HL-60/S4 treated with retinoic acid at 250 ng/mL for 4 days and 3 days (cell line): ENCODE measurements at regions not wholly inside any gene's neighbourhood (a gene's known extent, or its start where the extent isn't known, plus 50 kb on each side); places are given as distances from the start of the nearest gene placed in this dataset.

ENCODE experiments used
- in situ Hi-C: fragments of 300-500 bp; cut with MboI; formaldehyde crosslinking; loops from 2 replicates; pipeline ENCODE4 v1.7.0; 2022; ENCODE audit warnings: low sequenced_read_pairs

DNA sequence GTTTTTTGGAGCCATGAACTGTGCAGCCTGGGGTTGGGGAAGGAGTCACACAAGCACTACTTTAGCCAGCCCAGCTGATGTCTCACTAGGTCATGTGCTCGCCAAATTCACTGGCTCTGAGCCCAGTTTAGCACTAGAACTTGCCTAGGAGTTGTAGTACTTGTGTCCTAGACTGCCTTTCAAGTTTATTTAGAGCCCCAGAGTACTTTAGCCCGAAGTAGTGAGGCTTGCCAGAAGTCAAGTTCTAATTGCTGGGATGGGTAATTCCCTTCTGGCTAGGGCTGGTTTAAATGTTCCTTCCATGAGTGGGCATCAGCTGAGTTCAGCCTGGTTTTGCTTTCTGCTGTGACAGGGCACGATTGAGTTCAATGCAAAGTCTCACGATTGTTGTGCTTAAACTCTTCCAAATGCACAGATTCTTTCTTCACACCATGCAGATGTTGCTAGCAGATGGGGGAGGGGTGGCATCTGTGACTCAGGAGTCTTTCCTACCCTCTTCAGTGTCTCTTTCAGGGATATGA, 228.2 kb upstream of the ZPLD1 start:
- in situ Hi-C loops, result no loop called here

DNA sequence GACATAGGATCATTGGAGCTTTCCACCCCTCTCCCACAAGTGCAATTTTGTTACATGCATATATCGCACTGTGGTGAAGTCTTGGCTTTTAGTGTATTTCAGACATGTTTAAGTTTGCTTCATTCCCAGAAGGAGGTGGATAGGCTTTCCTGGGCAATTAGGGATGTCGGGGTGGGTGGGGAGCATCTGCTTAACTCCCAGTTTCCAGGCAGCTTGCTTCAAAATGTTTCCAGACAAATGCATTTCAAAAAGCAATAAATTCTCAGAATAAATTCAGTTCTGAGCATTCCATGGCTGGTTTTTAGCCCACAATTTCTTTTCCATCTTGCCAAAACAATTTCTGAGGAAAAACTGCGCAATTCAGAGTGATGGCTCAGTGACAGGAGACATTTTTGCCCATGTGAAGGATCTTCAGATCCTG, 227.7 kb upstream of the ZPLD1 start:
- in situ Hi-C loops, result no loop called here

DNA sequence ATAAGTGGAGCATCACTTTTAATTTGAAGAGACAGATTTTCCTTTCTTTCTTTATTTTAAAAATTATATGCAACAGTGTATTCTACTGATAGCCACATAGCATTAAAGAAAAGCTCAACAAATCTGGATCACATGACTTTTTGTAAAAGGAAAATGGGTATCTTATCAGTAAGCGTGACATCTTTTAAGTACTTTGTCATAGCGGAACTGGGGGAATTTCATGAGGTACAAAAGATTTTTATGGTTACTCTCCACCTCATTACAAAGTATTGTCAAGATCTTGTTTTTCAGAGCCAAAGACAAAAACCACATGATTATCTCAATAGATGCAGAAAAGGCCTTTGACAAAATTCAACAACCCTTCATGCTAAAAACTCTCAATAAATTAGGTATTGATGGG, 219.6 kb upstream of the ZPLD1 start:
- in situ Hi-C loops, result no loop called here

DNA sequence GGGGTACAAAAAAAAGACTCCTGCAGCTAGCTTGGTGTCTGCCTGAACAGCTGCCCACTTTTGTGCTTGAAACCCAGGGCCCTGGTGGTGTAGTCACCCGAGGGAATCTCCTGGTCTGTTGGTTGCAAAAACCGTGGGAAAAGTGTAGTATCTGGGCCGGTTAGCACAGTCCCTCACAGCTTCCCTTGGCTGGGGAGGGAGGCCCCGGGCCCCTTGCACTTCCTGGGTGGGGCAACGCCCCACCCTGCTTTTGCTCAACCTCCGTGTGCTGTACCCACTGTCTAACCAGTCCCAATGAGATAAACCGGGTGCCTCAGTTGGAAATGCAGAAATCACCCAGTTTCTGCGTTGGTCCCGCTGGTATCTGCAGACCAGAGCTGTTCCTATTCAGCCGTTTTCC, 211.7 kb upstream of the ZPLD1 start:
- in situ Hi-C loops, result no loop called here

DNA sequence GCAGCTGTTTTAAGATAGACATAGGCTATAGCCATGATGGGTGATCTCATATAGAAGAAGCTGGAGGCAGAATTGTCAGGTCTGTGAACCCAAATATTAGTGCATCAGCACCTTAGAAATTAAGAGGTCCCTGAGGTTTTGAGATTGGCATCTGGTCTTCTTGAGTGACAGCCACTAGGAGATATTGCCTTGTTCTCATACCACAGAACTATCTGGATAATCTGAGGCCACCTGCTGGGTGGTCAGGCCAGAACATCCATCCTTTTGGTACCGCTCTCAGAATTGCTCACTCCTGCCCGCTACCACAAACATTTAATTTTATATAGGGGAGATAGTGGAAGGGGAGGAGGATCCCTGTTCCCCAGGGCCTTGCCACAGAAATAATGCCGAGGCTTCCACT, 210.6 kb upstream of the ZPLD1 start:
- in situ Hi-C loops, result no loop called here

DNA sequence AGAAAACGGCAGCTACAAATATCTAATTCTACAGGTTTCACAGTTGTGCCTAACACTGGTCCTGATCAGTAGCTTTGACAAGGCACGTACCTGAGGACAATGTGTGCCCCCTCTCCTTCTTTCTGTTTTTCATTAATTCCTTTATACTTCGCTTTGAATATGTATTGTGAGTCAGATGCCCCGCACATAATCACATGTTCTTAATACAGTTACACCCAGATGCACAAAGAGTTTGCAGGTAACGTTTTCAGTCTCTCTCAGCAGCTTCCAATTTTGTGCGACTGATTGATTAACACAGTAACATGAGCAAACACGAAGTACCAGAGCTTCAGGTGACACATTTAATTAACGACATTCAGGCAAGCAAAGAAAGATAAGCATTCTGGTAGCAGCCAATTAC, 209.8 kb upstream of the ZPLD1 start:
- in situ Hi-C loops, result loop anchor here (25.0 kb wide), 2 partner anchors 312 to 413 kb away; no protein-coding TSS in a partner anchor

DNA sequence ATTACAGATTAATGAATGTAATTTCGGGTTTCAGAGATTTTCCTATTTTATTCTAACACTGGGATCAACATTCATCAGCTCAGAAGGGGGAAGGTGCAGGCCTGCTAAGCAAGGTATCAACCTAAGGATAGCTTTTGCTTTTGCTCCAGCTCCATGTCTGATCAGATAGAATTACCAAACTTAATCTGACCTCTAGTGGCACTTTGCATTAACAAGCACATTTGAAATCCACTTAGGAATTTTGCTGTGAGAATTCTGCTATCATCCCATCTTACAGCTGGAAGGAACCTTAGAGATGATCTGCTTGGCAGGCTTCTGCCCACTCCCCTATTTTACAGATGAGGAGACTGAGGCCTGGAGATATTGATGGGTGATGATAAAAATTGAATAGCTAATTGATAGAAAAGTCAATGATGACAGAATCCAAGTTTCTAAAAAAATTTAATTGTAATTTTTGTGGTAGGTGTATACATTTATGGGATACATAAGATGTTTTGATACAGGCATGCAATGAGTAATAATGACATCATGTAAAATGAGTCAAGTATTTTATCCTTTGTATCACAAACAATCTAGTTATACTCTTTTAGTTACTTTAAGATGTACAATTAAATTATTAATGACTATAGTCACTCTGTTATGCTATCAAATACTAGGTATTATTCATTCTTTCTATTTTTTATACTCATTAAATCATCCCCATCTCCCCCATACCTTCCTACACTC, 209.2 kb upstream of the ZPLD1 start:
- in situ Hi-C loops, result loop anchor here (25.0 kb wide), 2 partner anchors 312 to 413 kb away; no protein-coding TSS in a partner anchor

DNA sequence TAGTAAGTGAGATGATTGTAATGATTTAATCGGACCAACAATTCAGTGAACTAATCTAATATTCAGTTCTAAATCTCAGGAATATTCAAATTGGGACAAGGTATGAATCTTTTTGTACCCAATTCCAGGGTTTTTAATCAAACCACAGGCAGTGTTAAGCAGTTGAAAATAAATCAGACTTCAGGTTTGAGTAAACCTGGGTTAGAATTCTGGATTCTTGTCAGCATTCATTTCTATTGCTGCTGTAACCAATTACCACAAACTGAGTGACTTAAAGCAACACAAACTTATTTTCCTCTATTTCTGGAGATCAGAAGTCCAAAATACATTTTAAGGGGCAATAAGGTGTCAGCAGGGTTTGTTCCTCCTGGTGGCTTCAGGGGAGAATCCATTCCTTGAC, 208.4 kb upstream of the ZPLD1 start:
- in situ Hi-C loops, result loop anchor here (25.0 kb wide), 2 partner anchors 311 to 414 kb away; no protein-coding TSS in a partner anchor

DNA sequence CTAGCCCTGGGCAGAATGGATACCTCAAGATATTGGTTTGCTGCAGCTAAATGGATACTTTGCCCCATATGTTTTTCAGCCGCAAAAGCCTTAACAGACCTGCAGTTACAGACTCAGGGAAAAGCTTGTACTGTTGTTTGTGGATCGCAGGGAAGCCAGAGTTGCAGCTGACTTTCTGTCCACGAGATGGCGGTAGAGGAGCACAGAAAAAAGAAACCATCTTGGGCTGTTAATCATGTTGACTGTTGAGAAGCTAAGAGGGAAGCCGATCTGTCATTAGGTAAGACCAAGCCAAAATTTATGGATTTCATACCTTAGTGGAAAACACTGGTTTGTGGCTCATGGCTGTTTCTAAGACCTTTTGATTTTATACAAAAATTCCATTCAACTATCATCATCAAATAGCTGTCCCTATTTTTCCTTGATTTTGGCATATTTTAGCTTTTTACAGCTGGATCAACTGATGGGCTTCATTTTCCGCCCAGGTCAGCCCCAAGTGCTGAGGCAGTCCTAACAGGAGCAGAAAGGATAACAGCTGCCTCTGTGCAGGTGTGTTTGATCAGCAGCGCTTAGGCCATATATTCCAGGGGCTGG, 205.7 kb upstream of the ZPLD1 start:
- in situ Hi-C loops, result loop anchor here (25.0 kb wide), 2 partner anchors 308 to 417 kb away; no protein-coding TSS in a partner anchor

DNA sequence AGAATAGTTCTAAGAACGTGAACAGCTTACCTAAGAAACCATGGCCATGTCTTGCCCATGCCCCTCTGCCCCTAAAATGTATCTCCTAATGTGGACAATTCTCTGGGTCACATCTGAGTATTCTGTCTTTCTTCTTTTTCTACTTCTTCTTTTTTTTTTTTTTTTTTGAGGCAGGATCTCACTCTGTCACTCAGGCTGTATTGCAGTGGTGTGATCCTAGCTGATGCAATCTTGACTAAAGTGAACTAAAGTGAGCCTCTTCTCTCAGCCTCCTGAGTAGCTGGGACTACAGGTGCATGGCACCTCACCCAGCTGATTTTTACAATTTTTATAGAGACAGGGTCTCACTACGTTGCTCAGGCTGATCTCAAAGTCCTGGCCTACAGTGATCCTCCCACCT, 204.8 kb upstream of the ZPLD1 start:
- in situ Hi-C loops, result loop anchor here (25.0 kb wide), 2 partner anchors 307 to 418 kb away; no protein-coding TSS in a partner anchor

DNA sequence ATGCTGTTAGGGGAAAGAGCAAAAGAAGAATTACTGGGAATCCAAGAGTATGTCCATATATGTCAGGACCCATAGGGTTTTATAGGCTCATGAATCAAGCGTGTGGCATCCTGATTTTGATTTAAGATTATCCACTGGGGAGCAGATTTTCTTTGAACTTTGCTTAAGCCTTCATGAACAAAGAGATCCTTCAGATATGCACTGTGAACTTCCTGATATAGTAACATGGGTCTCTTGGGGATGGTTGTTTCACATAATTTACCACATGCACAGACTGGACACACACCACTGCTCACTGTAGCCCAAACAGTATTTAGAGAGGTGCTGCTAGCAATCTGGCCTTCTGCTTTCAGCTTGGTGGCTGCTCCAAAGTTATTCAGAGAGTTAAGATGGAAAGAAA, 200.9 kb upstream of the ZPLD1 start:
- in situ Hi-C loops, result loop anchor here (25.0 kb wide), 2 partner anchors 303 to 422 kb away; no protein-coding TSS in a partner anchor

DNA sequence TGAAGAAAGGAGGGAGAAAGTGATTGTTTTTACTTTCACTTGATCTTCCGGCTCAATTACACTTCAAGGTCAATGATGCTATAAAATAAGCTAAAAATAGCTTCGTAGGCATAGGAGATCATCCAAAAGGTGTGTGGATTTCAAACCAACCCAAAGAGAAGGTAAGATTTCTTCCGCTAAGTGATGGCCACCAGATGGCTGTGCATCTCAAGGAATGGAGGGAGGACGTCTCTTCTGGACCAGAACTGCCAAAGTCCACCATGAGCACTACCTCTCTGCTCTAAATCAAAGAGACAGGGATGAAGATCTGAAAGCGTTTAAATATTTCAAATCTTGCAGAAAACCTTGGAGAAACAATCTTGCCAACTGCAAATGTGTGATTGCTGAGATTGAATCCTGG, 199.1 kb upstream of the ZPLD1 start:
- in situ Hi-C loops, result loop anchor here (25.0 kb wide), 2 partner anchors 302 to 423 kb away; no protein-coding TSS in a partner anchor

DNA sequence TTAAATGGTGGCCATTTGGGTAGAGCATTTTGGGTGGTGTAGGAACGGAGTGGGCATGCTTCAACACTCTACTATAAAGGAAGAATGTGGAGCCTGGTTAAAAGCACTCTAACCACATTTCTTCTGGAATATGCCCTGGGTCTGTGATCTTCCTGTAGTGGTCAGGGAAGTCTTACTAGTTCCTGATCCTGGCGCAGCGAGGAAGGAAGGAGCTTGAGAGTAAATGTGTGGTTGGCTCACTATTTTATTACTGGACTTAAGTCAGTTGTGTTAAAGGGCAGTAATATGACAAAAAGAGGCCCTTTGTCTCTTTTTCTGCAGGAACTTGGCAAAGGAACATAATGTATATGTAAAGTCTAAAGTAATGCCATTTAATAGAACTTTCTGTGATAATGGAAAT, 197.6 kb upstream of the ZPLD1 start:
- in situ Hi-C loops, result loop anchor here (25.0 kb wide), 2 partner anchors 300 to 425 kb away; no protein-coding TSS in a partner anchor

DNA sequence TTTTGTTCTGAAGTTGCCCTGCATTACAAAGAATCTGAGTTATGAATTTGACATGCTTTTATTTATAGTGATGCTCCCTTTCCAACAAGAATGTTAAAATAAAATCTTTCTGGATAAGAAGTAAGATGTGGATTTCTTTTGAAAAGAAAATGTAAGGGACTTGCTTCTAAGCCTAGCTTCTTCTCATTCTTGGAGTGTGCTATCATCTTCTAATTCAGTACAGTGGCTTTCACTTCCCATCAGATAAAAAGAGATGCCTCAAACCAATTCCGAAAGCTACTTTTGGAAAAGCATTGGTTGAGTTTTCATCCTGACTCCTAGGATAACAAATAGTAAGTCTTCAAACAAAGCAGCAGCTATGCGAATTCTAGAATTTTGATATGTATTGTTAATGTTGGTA, 197.0 kb upstream of the ZPLD1 start:
- in situ Hi-C loops, result loop anchor here (25.0 kb wide), 2 partner anchors 299 to 426 kb away; no protein-coding TSS in a partner anchor

DNA sequence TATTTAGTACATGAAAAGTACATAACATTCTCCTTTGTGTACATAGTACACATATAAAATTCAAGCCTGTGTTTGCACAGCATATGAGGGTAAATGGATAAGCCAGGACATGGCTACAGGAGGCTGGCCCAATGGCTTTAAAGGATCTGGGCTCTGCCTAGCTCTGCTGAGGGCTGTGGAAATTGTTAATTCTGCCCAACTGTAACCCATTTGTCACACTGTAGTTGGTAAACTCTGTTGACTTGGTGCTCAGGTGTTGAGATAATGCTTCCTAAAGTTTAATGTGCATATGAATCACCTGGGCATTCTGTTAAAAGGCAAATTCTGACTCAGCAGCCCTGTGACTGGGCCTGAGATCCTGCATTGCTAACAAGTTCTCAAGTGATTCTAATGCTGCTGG, 196.5 kb upstream of the ZPLD1 start:
- in situ Hi-C loops, result loop anchor here (25.0 kb wide), 2 partner anchors 299 to 426 kb away; no protein-coding TSS in a partner anchor

DNA sequence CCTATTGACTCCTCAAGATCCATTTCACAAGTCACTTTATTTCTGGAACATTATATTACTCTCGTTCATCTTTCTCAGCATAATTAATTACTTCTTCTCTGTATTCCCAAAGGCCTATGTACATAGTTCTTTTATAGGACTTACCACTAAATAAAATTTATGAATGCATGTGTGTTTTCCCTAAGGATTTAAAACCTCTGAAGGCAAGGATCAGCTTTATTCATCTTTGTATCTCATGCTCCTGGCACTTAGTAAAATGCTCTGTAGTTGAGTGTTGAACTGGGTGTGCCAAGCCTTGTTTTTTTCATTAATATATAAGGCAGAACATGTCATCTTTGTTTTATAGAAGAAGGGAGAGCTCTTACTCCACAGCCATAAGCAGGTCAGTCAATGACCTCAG, 194.1 kb upstream of the ZPLD1 start:
- in situ Hi-C loops, result loop anchor here (25.0 kb wide), 2 partner anchors 297 to 428 kb away; no protein-coding TSS in a partner anchor

DNA sequence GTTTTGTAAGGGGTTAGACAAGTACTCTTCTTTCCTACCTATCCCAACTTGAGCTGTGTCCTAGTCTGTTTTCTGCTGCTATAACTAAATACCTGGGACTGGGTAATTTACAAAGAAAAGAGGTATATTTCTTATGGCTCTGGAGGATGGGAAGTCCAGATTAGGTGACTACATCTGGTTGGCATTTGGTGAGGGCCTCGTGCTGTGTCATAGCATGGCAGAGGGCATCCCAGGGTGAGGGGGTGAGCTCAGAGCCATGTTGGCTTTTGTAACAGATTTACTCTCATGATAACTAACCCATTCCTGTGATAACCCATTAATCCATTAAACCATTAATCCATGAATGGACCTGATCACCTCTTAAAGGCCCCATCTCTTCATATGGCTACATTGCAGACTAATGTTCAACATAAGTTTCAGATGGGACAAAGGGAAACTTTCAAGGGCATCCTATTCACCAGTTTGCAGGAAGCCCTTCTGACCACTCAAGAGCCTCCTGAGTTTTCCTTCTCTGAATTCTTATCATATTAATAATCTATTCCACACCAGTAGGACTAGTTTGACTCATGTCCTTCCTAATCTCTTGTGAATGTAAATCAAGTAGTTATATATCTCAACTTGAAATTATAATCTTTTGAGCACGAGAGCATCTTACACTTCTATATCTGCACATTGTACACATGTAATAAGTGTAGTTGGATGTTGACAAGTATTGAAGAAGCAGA, 185.7 kb upstream of the ZPLD1 start:
- in situ Hi-C loops, result loop anchor here (25.0 kb wide), 2 partner anchors 288 to 437 kb away; no protein-coding TSS in a partner anchor

DNA sequence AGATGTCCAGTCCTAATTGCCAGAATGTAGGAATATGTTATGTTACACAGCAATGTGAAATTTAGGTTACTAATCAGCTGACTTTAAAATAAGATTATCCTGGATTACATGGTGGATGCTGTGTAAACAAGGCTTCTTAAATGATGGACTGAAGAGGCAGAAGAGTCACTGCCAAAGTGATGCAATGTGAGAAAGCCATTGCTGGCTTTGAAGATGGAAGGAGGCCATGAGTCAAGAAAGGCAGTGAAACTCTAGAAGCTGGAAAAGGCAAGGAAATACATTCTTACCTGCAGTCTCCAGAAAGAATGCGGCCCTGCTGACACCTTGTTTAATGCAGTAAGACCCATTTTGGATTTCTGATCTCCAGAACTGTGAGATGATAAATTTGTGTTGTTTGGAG, 179.1 kb upstream of the ZPLD1 start:
- in situ Hi-C loops, result no loop called here

DNA sequence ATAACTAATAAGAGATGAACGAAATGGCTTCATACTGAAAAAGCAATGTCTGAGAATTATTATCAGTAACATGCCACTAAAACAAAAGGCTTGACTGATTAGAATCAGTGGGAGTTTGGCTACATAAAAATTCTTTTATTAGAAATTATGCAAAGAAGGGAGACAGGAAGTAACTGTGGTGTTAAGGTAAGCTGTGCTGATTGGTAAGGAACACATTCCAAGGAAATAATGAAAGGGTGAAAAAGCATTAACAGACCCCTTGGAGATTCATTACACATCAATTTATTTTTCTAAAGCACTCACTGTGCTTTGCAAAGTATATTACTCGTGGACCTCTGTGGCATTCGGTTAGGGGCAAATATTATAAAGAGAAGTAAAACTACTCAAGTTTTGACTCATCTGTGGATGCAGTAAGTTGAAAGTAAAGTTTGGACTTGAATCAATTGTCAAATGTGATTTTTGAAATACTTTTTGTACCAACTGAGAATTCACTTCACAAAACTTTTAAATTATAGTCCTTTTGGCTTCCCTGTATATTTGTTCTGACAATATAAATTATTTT, 176.1 kb upstream of the ZPLD1 start:
- in situ Hi-C loops, result no loop called here

DNA sequence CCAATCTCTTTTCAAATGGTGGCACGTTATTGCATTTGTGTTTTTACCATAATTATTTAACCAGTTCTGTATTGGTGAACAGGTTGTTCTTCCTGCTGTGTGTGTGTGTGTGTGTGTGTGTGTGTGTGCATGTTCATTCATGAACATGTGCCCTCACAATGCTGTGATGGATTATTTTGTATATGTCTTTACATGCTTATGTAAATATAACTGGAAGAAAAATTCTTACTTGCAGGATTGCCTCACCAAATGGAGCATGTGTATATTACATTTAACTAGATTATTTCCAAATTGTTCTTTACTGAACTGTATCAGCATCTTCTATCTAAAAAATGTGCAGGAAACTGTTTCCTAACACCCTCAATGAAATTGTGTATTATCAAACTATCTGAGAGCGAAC, 175.2 kb upstream of the ZPLD1 start:
- in situ Hi-C loops, result no loop called here

DNA sequence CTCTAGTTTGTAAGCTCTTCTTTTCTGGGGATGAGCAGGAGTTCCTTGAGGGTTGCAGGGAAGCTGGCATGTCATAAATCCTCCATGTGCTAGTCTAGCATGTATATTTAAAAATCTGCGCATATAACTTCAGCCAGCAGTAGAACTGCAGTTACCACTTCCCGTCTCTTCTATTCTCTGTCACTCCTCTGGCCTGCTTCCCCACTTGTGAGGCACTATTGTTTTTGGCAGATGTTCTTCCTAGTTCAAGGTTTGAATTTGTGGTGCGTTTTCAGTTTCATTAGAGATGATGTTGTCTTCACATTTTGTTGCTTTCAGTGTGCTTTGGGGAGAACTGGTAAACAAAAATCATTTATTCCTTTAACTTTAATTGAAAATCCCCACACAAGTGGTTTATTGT, 169.1 kb upstream of the ZPLD1 start:
- in situ Hi-C loops, result no loop called here
